ENCODE measurements at regions not wholly inside any gene's neighbourhood (a gene's known extent, or its start where the extent isn't known, plus 50 kb on each side); places are given as distances from the start of the nearest gene placed in this dataset.

DNA sequence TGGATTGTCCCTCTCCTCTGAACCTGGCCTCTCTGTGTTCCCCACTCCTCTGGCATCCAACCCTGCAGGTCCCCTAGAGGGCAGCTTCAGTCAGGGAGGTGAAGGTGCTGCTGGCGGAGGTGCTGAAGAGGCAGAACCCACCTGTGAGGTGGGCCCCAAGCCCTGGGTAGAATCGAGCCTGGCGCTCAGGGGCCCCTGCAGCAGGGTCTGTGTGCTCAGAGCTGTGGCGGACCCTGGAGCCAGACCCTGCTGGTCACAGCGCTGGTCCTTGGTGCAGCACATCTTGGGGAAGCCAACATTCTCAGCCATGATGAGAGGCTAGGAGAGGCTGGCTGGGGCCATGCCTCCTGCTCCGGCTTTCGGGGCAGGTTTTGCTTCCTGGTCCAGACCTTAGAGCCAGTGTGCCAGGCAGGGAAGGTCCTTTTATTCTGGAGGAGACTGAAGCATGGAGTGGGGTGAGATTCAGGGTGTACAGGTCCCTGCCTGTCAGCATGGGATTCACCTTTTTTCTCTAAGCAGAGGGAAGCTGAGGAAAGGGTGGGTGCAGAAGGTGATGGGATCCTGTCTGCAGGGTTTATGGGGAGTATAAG, 54.7 kb upstream of the TAMM41 start:
- no peak overlapping the region for H3K4me2 ChIP-seq (ENCODE audit: low read length)

DNA sequence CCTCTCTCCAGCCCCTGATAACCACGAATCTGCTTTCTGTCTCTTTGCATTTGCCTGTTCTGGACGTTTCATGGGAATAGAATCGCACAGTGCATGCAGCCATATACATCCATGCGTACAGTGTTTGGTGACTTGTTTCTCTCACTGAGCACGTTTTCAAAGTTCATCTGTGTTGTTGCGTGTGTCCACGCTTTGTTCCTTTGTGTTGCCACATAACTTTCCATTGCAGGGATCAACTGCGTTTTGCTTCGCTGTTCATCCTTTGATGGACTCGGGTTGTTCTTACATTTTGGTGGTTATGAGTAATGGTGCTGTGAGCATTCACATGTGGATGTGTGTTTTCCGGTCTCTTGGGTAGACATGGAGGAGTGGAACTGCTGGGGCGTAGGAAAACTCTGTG, 56.4 kb upstream of the TAMM41 start:
- H3K4me1 ChIP-seq (ENCODE audit: low read length): no peaks in the 10 kb centered on the region
- H3K27me3 ChIP-seq (ENCODE audit: low read depth, low read length): no peaks in the 10 kb centered on the region

More for the DNA sequence above, 54.7 kb upstream of the TAMM41 start:
- Histone ChIP-seq H3K4me3 (ENCODE audit: low read length) (no peak overlapping the region), H3K27me3 (ENCODE audit: low read depth, low read length) (no peaks in the 10 kb centered on the region), H3K9ac (ENCODE audit: low read length) (no peak overlapping the region), H3K4me1 (ENCODE audit: low read length) (no peaks in the 10 kb centered on the region), H3K27ac (ENCODE audit: low read length) (no peak overlapping the region), H3K79me2 (ENCODE audit: low read length) (no peaks in the 10 kb centered on the region), H4K20me1 (ENCODE audit: insufficient read depth, low read length) (no peaks in the 10 kb centered on the region), H3K9me3 (ENCODE audit: insufficient read depth, low read length) (no peaks in the 10 kb centered on the region), H3K36me3 (replicated peaks; ENCODE audit: low read depth, low read length) (no peaks in the 10 kb centered on the region), H2AFZ (ENCODE audit: low read depth, low read length) (no peak overlapping the region)
- no peak for TF ChIP-seq EZH2phosphoT487 (IDR thresholded peaks at IDR 0.05; ENCODE audit: low read depth)
- TF ChIP-seq, protein P1, sequence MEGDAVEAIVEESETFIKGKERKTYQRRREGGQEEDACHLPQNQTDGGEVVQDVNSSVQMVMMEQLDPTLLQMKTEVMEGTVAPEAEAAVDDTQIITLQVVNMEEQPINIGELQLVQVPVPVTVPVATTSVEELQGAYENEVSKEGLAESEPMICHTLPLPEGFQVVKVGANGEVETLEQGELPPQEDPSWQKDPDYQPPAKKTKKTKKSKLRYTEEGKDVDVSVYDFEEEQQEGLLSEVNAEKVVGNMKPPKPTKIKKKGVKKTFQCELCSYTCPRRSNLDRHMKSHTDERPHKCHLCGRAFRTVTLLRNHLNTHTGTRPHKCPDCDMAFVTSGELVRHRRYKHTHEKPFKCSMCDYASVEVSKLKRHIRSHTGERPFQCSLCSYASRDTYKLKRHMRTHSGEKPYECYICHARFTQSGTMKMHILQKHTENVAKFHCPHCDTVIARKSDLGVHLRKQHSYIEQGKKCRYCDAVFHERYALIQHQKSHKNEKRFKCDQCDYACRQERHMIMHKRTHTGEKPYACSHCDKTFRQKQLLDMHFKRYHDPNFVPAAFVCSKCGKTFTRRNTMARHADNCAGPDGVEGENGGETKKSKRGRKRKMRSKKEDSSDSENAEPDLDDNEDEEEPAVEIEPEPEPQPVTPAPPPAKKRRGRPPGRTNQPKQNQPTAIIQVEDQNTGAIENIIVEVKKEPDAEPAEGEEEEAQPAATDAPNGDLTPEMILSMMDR (IDR thresholded peaks at IDR 0.05; ENCODE audit: low read depth, low read length): no peak

DNA sequence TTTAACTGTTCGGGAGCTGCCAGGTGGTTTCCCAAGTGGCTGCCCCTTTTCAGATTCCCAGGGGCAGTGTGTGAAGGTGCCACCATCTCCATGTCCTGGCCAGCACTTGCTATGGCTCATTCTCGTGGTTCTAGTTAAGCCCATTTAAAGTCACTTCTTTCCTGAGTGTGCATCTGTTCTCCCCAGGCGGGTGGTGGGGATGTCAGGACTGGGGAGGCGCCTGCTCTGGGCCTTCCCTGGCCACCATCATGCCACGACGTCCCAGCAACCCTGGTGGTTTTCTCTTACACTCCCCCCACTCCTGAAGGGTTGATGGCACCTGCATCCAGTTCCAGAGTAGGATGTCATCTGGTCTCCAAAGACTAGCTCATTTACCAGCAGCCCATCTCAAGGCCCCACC, 56.8 kb upstream of the TAMM41 start:
- Histone ChIP-seq H3K4me1 (ENCODE audit: low read length) (no peaks in the 10 kb centered on the region), H3K36me3 (replicated peaks; ENCODE audit: low read depth, low read length) (no peaks in the 10 kb centered on the region), H3K27ac (ENCODE audit: low read length) (no peak overlapping the region), H4K20me1 (ENCODE audit: insufficient read depth, low read length) (no peaks in the 10 kb centered on the region), H2AFZ (ENCODE audit: low read depth, low read length) (no peak overlapping the region), H3K9me3 (ENCODE audit: insufficient read depth, low read length) (no peaks in the 10 kb centered on the region), H3K27me3 (ENCODE audit: low read depth, low read length) (no peaks in the 10 kb centered on the region), H3K4me2 (ENCODE audit: low read length) (no peak overlapping the region), H3K4me3 (ENCODE audit: low read length) (no peak overlapping the region), H3K79me2 (ENCODE audit: low read length) (no peaks in the 10 kb centered on the region), H3K9ac (ENCODE audit: low read length) (no peak overlapping the region)
- TF ChIP-seq EZH2phosphoT487 (IDR thresholded peaks at IDR 0.05; ENCODE audit: low read depth): no peak
- TF ChIP-seq, protein P1 (IDR thresholded peaks at IDR 0.05; ENCODE audit: low read depth, low read length): no peak

More for the DNA sequence above, 56.4 kb upstream of the TAMM41 start:
- Histone ChIP-seq H3K27ac (ENCODE audit: low read length) (no peak overlapping the region), H3K9ac (ENCODE audit: low read length) (no peak overlapping the region), H3K4me2 (ENCODE audit: low read length) (no peak overlapping the region), H3K4me3 (ENCODE audit: low read length) (no peak overlapping the region), H3K9me3 (ENCODE audit: insufficient read depth, low read length) (no peaks in the 10 kb centered on the region), H3K79me2 (ENCODE audit: low read length) (no peaks in the 10 kb centered on the region), H2AFZ (ENCODE audit: low read depth, low read length) (no peak overlapping the region), H4K20me1 (ENCODE audit: insufficient read depth, low read length) (no peaks in the 10 kb centered on the region), H3K36me3 (replicated peaks; ENCODE audit: low read depth, low read length) (no peaks in the 10 kb centered on the region)
- TF ChIP-seq EZH2phosphoT487 (IDR thresholded peaks at IDR 0.05; ENCODE audit: low read depth): no peak
- TF ChIP-seq, protein P1 (IDR thresholded peaks at IDR 0.05; ENCODE audit: low read depth, low read length): no peak

DNA sequence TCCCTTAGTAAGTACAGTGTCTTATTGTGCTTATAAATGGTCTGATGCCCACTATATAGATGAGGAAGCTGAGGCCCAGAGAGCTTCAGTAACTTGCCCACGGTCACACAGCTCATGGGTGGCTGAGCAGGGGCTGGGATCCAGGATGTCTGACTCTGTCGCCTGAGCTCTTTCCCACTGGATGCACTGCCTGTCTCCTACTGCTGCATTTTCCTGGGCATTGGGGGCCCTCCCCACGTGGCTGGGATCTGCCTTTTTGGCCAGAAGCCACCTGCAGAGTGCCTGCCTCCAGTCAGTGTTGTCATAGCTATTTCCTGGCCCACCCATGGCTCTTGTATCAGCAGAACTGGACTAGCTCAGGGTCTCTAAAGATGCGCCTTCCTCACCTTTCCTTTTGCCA, 57.5 kb upstream of the TAMM41 start:
- Histone ChIP-seq H3K79me2 (ENCODE audit: low read length) (no peaks in the 10 kb centered on the region), H2AFZ (ENCODE audit: low read depth, low read length) (no peak overlapping the region), H3K4me1 (ENCODE audit: low read length) (no peaks in the 10 kb centered on the region), H3K27ac (ENCODE audit: low read length) (no peak overlapping the region), H3K4me3 (ENCODE audit: low read length) (no peak overlapping the region), H3K9ac (ENCODE audit: low read length) (no peak overlapping the region), H3K27me3 (ENCODE audit: low read depth, low read length) (no peaks in the 10 kb centered on the region), H3K36me3 (replicated peaks; ENCODE audit: low read depth, low read length) (no peaks in the 10 kb centered on the region), H3K9me3 (ENCODE audit: insufficient read depth, low read length) (no peaks in the 10 kb centered on the region), H3K4me2 (ENCODE audit: low read length) (no peak overlapping the region), H4K20me1 (ENCODE audit: insufficient read depth, low read length) (no peaks in the 10 kb centered on the region)
- no peak for TF ChIP-seq EZH2phosphoT487 (IDR thresholded peaks at IDR 0.05; ENCODE audit: low read depth)
- TF ChIP-seq, protein P1 (IDR thresholded peaks at IDR 0.05; ENCODE audit: low read depth, low read length): no peak
